HL-60 (cell line): ENCODE measurements at regions not wholly inside any gene's neighbourhood (a gene's known extent, or its start where the extent isn't known, plus 50 kb on each side); places are given as distances from the start of the nearest gene placed in this dataset.

Source experiments
- DNase-seq, 2 experiments: peaks; one replicate each; pipeline ENCODE4 v3.0.0-alpha.2; 2010 to 2020; ENCODE audit warnings: low read depth in 1 of 2, low spot score in 1 of 2
- H3K27ac ChIP-seq: fragments of 250-450 bp; sonication (Bioruptor Pico); replicated peaks from 2 replicates; pipeline ENCODE4 v1.5.1; 2020; ENCODE audit warnings: mild to moderate bottlenecking, moderate library complexity
- H3K27me3 ChIP-seq: fragments of 250-450 bp; sonication (Bioruptor Pico); 2 replicates; pipeline ENCODE4 v1.5.1; 2021; ENCODE audit warnings: mild to moderate bottlenecking, moderate library complexity; ENCODE audit not compliant: insufficient read depth, poor library complexity, severe bottlenecking
- H3K4me3 ChIP-seq: replicated peaks from 2 replicates; pipeline ENCODE4 v1.5.1; 2011; ENCODE audit warnings: mild to moderate bottlenecking, control low read depth, low read length; ENCODE audit not compliant: insufficient read depth
- CTCF ChIP-seq: IDR thresholded peaks from one replicate; pipeline ENCODE4 v1.5.1; 2011; ENCODE audit warnings: low read length, control low read depth, inconsistent platforms; ENCODE audit not compliant: insufficient read depth
- GABPA ChIP-seq: IDR thresholded peaks from 2 replicates; pipeline ENCODE4 v1.6.1; 2012; ENCODE audit warnings: low read depth
- POLR2AphosphoS5 ChIP-seq: IDR thresholded peaks from 2 replicates; pipeline ENCODE4 v1.6.1; 2012; ENCODE audit warnings: low read depth
- REST ChIP-seq: IDR thresholded peaks from 2 replicates; pipeline ENCODE4 v1.6.1; 2012; ENCODE audit warnings: low read depth; ENCODE audit not compliant: insufficient replicate concordance
- SPI1 ChIP-seq: IDR thresholded peaks from 2 replicates; pipeline ENCODE4 v1.6.1; 2012; ENCODE audit warnings: low read depth, mild to moderate bottlenecking, borderline replicate concordance

- TF ChIP-seq GABPA = no peak
- H3K27ac ChIP-seq = no peak overlapping the region
- no peak overlapping the region for H3K4me3 ChIP-seq
- DNase-seq = no peak
- no peaks in the 10 kb centered on the region for H3K27me3 ChIP-seq
These were observed 709.9 kb downstream of the TFAP2A start for GRCh38 chr6:9704989-9705388.

GRCh38 chr6:9702914-9703313, 712.0 kb downstream of the TFAP2A start:
- DNase-seq = no peak
- TF ChIP-seq CTCF (no peak), SPI1 (no peak), GABPA (no peak), REST (no peak), POLR2AphosphoS5 (no peak)
- H3K27ac ChIP-seq = no peak overlapping the region
- no peak overlapping the region for H3K4me3 ChIP-seq
- no peaks in the 10 kb centered on the region for H3K27me3 ChIP-seq

- Histone ChIP-seq H3K4me3 (no peak overlapping the region), H3K27me3 (no peaks in the 10 kb centered on the region), H3K27ac (no peak overlapping the region)
- TF ChIP-seq GABPA = no peak
- no peak for TF ChIP-seq CTCF
- no peak for TF ChIP-seq REST
- TF ChIP-seq SPI1 = no peak
- no peak for TF ChIP-seq POLR2AphosphoS5
- DNase-seq = no peak
These were observed 715.0 kb downstream of the TFAP2A start for GRCh38 chr6:9699888-9700287.

- Histone ChIP-seq H3K27ac (no peak overlapping the region), H3K27me3 (no peaks in the 10 kb centered on the region), H3K4me3 (no peak overlapping the region)
- TF ChIP-seq SPI1 (no peak), CTCF (no peak), POLR2AphosphoS5 (no peak), GABPA (no peak), REST (no peak)
- DNase-seq = no peak
These were observed 717.5 kb downstream of the TFAP2A start for GRCh38 chr6:9697263-9697931.
